Mucosa of stomach (tissue), 1 donor: ENCODE measurements at regions not wholly inside any gene's neighbourhood (a gene's known extent, or its start where the extent isn't known, plus 50 kb on each side); places are given as distances from the start of the nearest gene placed in this dataset.
"Not testable (repeated sequence)": the region's sequence is repeated elsewhere in the genome, so short reads cannot be mapped to it uniquely, and the experiment has no call there.

Experiments used
- H3K27me3 ChIP-seq: one replicate; pipeline ENCODE4 v1.7.0; 2013; ENCODE audit warnings: mild to moderate bottlenecking, low read length; ENCODE audit not compliant: control insufficient read depth, insufficient read depth
- H3K36me3 ChIP-seq: one replicate; pipeline ENCODE4 v1.7.0; 2013; ENCODE audit warnings: low read length; ENCODE audit not compliant: control insufficient read depth, insufficient read depth
- H3K4me1 ChIP-seq: one replicate; pipeline ENCODE4 v1.7.0; 2013; ENCODE audit warnings: mild to moderate bottlenecking, low read length; ENCODE audit not compliant: control insufficient read depth, insufficient read depth
- H3K4me3 ChIP-seq: one replicate; pipeline ENCODE4 v1.7.0; 2013; ENCODE audit warnings: low read length
- H3K9ac ChIP-seq: one replicate; pipeline ENCODE4 v1.7.0; 2013; ENCODE audit warnings: mild to moderate bottlenecking, low read length, moderate library complexity
- H3K9me3 ChIP-seq: one replicate; pipeline ENCODE4 v1.7.0; 2013; ENCODE audit warnings: mild to moderate bottlenecking, low read length, moderate library complexity; ENCODE audit not compliant: control insufficient read depth
- donor health status: Pancreatic carcinoma.

DNA sequence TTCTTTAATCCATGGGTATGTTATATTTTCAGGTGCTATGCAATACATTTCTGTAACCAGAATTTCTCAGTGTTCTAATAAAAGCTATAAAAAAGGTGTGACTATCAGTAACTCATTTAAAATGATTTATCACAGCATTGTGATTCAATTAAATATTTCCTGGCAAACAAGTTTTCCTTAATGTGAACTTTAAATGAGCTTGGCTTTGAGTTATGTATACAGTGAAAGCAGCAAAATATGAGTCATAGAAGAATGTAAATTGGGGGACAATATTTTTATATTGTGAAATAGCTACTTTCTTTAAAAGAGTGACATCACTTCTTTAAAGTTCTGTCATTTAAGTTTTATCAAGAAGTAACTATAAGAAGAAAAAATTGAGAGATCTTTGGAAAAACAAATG, 484.9 kb upstream of the MAN1A1 start:
- Histone ChIP-seq H3K36me3 (no peaks in the 10 kb centered on the region), H3K4me3 (no peak overlapping the region), H3K4me1 (peaks cover 6% of the 10 kb centered on the region), H3K9me3 (no peaks in the 10 kb centered on the region), H3K9ac (no peak overlapping the region), H3K27me3 (no peaks in the 10 kb centered on the region)

DNA sequence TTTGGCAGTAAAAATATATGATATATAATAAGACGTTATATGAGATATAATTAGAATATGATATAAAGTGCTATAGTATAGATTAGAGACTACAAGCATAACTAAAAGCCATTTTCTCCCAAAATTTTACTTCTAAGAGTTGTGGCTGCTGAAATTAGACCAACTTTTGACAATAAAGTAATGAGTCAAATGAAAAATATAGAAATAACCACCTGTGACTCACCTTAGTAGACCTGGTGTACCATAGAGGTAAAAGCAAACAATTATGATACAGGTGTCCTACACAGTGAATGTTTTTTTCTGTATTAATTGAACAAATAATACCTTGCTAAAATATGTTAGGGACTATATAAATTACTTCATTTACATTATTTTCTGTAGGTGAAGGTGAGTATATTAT, 482.9 kb upstream of the MAN1A1 start:
- H3K4me1 ChIP-seq = peaks cover 6% of the 10 kb centered on the region
- H3K27me3 ChIP-seq = no peaks in the 10 kb centered on the region
- H3K36me3 ChIP-seq = no peaks in the 10 kb centered on the region
- H3K9me3 ChIP-seq = no peaks in the 10 kb centered on the region
- no peak overlapping the region for H3K4me3 ChIP-seq
- H3K9ac ChIP-seq = no peak overlapping the region

DNA sequence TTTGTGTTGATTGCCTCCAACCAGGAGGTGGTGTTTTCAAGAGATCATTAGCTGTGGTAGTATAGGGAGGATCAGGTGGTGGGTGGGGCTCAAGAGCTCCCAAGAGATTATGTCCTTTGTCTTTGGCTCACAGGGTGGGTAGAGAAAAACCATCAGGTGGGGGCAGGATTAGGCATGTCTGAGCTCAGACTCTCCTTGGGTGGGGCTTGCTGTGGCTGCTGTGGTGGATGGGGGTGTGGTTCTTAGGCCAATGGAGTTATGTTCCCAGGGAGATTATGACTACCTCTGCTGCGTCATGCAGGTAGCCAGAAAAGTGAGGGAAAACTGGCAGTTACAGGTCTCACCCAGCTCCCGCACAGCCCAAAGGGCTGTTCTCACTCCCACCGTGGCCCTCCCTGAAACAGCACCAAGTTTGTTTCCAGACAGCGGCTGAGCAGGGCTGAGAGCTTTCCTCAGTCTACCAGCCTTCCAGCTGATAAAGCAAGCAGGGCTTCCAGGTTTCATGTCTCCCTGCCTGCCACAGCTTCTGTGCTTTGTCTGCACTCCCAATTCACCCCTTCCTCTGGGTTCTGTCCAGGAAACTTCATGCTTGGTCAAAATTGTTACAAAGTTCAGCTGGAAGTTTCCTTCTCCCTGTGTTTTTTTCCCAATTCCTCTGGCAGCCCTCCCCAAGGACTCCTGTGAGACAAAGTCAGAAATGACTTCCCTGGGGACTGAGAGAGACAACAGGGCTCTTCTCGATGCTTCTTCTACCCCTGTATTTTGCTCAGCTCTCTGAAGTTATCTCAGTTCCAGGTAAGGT, 481.1 kb upstream of the MAN1A1 start:
- H3K4me1 ChIP-seq = peaks cover 6% of the 10 kb centered on the region
- H3K4me3 ChIP-seq = no peak overlapping the region
- no peaks in the 10 kb centered on the region for H3K27me3 ChIP-seq
- H3K36me3 ChIP-seq = no peaks in the 10 kb centered on the region
- no peak overlapping the region for H3K9ac ChIP-seq
- H3K9me3 ChIP-seq = no peaks in the 10 kb centered on the region

DNA sequence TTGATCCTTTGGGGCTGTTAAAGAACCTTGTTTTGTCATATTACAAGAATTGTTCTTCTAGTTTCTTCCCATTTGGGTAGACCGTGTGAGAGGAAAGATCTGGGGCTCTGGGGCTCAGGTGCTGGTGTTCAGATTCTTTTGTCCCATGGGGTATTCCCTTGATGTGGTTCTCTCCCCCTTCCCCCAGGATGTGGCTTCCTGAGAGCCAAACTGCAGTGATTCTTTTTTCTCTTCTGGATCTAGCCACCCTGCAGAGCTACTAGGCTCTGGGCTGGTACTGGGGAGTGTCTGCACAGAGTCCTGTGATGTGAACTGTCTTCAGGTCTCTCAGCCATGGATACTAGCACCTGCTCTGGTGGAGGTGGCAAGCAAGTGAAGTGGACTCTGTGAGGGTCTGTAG, 480.5 kb upstream of the MAN1A1 start:
- Histone ChIP-seq H3K9ac (no peak overlapping the region), H3K36me3 (no peaks in the 10 kb centered on the region), H3K27me3 (no peaks in the 10 kb centered on the region), H3K4me3 (no peak overlapping the region), H3K4me1 (peaks cover 6% of the 10 kb centered on the region), H3K9me3 (no peaks in the 10 kb centered on the region)

DNA sequence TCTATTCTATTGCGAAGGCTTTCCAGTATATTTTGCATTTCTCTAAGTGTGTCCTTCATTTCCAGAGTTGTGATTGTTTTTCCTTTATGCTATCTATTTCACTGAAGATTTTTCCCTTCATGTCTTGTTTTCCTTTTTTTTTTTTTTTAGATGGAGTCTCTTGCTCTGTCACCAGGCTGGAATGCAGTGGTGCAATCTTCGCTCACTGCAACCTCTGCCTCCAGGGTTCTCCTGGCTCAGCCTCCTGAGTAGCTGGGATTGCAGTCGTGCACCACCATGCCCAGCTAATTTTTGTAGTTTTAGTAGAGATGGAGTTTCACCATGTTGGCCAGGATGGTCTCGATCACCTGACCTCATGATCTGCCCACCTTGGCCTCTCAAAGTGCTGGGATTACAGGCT, 479.9 kb upstream of the MAN1A1 start:
- not testable (repeated sequence) for H3K9me3 ChIP-seq, H3K36me3 ChIP-seq, H3K9ac ChIP-seq, H3K4me3 ChIP-seq, H3K4me1 ChIP-seq, H3K27me3 ChIP-seq

DNA sequence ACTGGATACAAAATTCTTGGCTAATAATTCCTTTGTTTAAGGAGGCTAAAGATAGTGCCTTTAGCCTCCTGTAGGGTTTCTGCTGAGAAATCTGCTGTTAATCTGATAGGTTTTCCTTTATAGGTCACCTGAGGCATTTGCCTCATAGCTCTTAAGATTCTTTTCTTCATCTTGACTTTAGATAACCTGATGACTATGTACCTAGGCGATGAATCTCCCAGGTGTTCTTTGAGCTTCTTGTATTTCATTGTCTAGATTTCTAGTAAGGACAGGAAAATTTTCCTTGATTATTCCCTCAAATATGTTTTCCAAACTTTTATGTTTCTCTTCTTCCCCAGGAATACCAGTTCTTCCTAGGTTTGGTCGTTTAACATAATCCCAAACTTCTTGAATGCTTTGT, 479.4 kb upstream of the MAN1A1 start:
- Histone ChIP-seq H3K9me3 (no peaks in the 10 kb centered on the region), H3K4me1 (peaks cover 6% of the 10 kb centered on the region), H3K36me3 (no peaks in the 10 kb centered on the region), H3K9ac (no peak overlapping the region), H3K27me3 (no peaks in the 10 kb centered on the region), H3K4me3 (no peak overlapping the region)

DNA sequence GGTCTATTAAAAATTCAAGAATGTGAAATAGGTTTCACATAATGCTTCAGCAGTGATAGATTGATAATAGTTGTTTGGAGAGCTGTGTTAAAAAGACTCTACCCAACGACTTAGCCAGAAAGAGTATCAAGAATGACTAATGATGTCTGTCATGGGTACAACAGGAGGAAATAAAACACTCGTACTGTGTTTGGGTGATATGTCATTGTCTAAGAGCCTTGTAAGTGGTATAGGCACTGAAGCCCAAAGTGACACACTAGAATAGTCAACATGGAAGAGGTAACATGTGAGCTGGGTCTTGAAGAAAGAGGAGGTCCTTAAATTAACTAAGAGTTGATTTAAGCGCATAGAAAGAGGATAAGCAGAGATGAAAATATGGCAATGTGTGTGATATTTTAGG, 471.8 kb upstream of the MAN1A1 start:
- Histone ChIP-seq H3K4me1 (no peaks in the 10 kb centered on the region), H3K36me3 (no peaks in the 10 kb centered on the region), H3K4me3 (no peak overlapping the region), H3K9me3 (no peaks in the 10 kb centered on the region), H3K27me3 (no peaks in the 10 kb centered on the region), H3K9ac (no peak overlapping the region)

DNA sequence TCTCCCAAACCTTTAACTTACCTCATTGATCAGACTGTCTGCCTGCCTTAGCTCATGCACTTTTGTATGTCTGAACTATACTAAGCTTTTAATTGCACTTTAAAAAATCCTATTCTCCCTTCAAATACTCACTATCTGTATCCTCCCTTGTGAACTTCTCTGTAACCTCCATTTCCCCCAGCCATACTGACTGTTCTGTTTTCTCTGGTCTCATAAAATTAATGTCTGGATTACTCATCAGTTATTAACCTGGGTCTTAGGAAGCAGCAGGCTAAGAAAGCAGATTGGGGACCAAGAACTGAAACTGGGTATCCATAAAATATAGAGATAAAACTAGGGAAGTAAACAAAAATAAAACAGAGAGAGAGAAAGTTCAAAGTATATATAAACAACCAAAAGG, 469.3 kb upstream of the MAN1A1 start:
- no peaks in the 10 kb centered on the region for H3K36me3 ChIP-seq
- no peaks in the 10 kb centered on the region for H3K4me1 ChIP-seq
- H3K27me3 ChIP-seq = no peaks in the 10 kb centered on the region
- no peak overlapping the region for H3K9ac ChIP-seq
- H3K9me3 ChIP-seq = no peaks in the 10 kb centered on the region
- no peak overlapping the region for H3K4me3 ChIP-seq

DNA sequence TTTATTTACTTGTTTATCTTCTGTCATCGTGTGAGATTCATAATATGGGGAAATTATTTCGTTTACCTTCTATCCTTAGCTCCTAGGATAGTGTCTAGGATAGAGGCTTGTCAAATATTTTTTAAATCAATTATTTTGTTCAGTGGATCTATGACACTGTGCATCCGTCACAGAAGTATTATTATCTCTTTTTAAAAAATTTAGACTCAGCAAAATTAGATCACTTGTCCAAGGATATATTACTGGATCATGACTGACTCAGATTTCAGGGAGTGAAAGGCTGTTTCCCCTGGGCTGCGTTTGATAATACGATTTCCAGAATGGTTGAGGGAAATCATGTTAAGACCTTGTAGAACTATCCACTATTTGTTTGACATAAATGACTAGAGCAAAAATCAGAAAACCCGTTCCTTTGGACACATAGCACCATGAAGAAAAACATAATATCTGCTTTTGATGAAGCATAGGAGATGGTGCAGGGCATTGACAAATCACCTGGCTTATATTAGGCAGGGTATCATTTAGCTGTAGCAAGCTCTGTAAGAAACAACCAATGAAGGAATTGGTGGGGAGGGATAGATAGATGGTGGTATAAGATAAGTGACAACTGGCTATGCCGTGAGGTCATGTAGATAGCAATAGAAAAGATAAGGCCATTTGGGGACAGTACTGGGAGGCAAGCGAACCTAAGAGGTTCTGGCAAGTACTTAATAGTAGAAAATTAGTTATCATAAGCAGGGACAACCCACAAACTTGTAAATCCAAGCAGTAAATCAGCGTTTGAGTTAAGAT, 465.2 kb upstream of the MAN1A1 start:
- Histone ChIP-seq H3K9me3 (no peaks in the 10 kb centered on the region), H3K9ac (no peak overlapping the region), H3K4me3 (no peak overlapping the region), H3K36me3 (no peaks in the 10 kb centered on the region), H3K27me3 (no peaks in the 10 kb centered on the region), H3K4me1 (no peaks in the 10 kb centered on the region)

DNA sequence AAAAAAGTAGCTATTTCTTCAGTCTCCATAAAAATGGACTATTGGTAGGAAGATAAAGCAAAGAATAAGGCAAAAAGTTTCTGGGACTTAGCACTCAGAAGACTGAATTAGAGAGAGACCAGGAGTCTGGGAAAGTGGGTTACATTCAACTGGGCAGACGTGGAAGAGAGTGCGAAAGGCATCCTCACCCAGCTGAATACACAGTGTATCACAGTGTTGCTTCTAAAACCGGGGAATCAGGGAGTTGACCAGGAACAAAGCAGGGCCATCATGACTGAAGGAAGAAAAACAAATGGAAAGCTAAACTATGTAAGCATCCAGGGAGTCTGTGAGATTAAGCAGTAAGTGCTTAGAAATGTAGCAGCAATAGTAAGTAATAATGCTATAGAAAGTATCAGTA, 452.9 kb upstream of the MAN1A1 start:
- H3K4me1 ChIP-seq = no peaks in the 10 kb centered on the region
- no peaks in the 10 kb centered on the region for H3K9me3 ChIP-seq
- H3K4me3 ChIP-seq = no peak overlapping the region
- H3K36me3 ChIP-seq = no peaks in the 10 kb centered on the region
- H3K27me3 ChIP-seq = no peaks in the 10 kb centered on the region
- H3K9ac ChIP-seq = no peak overlapping the region

DNA sequence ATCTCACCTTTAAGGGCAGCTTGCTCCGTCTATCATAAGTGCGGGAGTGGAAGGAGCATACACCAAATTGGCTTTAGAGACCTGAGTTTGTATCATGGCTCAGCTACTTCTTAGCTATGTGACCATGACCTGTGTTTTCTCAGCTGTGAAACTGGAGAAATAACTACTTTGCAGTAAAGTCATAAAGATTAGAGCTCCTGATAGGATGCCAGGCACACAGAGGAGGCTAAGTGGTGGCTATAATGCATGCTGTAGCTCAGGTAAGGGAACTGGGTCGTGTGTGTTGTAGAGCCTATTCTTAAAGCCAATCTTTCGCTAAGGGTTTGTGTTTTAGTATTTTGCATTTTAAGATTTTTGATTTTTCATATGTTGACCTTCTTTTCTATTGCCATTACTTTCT, 451.5 kb upstream of the MAN1A1 start:
- no peaks in the 10 kb centered on the region for H3K27me3 ChIP-seq
- H3K9me3 ChIP-seq = no peaks in the 10 kb centered on the region
- no peaks in the 10 kb centered on the region for H3K4me1 ChIP-seq
- no peak overlapping the region for H3K4me3 ChIP-seq
- no peaks in the 10 kb centered on the region for H3K36me3 ChIP-seq
- H3K9ac ChIP-seq = no peak overlapping the region

DNA sequence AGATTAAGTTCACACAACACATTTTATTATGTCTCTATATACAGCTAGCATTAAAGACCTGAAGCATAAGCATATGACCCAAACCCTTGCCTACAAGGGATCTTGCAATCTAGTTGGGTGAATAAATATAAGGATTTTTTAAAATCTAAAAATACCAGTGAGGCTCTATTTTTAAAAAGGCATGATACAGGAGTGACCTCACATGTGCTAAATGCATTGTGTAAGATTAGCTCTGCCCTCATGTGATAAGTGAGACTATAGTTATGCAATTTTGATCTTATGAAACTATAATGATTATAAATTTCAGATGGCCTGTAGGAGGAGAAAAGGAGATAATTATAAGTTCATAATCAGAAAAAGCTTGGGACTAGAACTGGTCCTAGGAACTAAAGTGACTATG, 451.0 kb upstream of the MAN1A1 start:
- H3K9ac ChIP-seq = no peak overlapping the region

More for the DNA sequence above, 451.0 kb upstream of the MAN1A1 start:
- H3K36me3 ChIP-seq = no peaks in the 10 kb centered on the region
- no peaks in the 10 kb centered on the region for H3K9me3 ChIP-seq
- H3K4me3 ChIP-seq = no peak overlapping the region
- no peaks in the 10 kb centered on the region for H3K4me1 ChIP-seq
- H3K27me3 ChIP-seq = no peaks in the 10 kb centered on the region
